ENCODE measurements at regions not wholly inside any gene's neighbourhood (a gene's known extent, or its start where the extent isn't known, plus 50 kb on each side); places are given as distances from the start of the nearest gene placed in this dataset.

GRCh38 chr14:82146846-82147245 lies 613.2 kb upstream of the SEL1L start:
- no peak for DNase-seq
- Histone ChIP-seq H3K27me3 (no peaks in the 10 kb centered on the region), H3K27ac (no peak overlapping the region), H3K4me1 (no peaks in the 10 kb centered on the region), H3K36me3 (no peaks in the 10 kb centered on the region), H3K4me3 (no peak overlapping the region), H3K9me3 (no peaks in the 10 kb centered on the region)
- FAIRE-seq, result no peak
- ATAC-seq, result no peak
- no peak for TF ChIP-seq CTCF (IDR thresholded peaks at IDR 0.05)
- intact Hi-C loops (cut with DNase I), result no loop called here

DNA sequence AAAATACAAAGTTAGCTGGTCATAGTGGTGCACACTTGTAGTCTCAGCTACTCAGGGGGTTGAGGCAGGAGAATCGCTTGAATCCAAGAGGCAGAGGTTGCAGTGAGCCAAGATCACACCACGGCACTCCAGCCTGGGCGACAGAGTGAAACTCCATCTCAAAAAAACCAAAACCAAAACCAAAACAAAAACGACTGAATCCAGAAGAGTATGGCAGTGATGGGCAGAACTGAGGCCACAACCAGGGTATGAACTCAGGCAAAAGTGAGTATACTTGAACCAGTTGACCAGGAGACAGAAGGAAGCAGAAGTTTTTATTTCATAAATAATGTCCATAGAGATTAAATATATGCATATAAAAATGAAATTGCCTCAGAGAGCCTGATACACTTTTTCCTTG lies 620.0 kb upstream of the SEL1L start:
- Histone ChIP-seq H3K27ac (no peak overlapping the region), H3K4me3 (no peak overlapping the region), H3K4me1 (no peaks in the 10 kb centered on the region), H3K36me3 (no peaks in the 10 kb centered on the region), H3K9me3 (no peaks in the 10 kb centered on the region), H3K27me3 (no peaks in the 10 kb centered on the region)
- WGBS, 2 donors, result 61 to 71% methylated on average over 4 of the region's 4 CpGs
- no peak for DNase-seq
- intact Hi-C loops (cut with DNase I), result no loop called here
- TF ChIP-seq CTCF (IDR thresholded peaks at IDR 0.05), result no peak
- no peak for ATAC-seq
- FAIRE-seq, result no peak

GRCh38 chr14:82159624-82160023 lies 626.0 kb upstream of the SEL1L start:
- peaks cover 0 to 4% (median 0%) of the 10 kb centered on the region in 4 donors for H3K9me3 ChIP-seq
- DNase-seq (no peak), ATAC-seq (no peak), FAIRE-seq (no peak)
- intact Hi-C loops (cut with DNase I), result no loop called here
- no peak overlapping the region for H3K27ac ChIP-seq
- no peaks in the 10 kb centered on the region for H3K27me3 ChIP-seq
- 88 to 93% methylated on average over 3 of the region's 3 CpGs for WGBS, 2 donors
- H3K4me3 ChIP-seq, result no peak overlapping the region
- no peaks in the 10 kb centered on the region for H3K36me3 ChIP-seq
- H3K4me1 ChIP-seq, result no peaks in the 10 kb centered on the region
- TF ChIP-seq CTCF (IDR thresholded peaks at IDR 0.05), result no peak

GRCh38 chr14:82180139-82180538 lies 646.5 kb upstream of the SEL1L start:
- DNase-seq (no peak), ATAC-seq (no peak), FAIRE-seq (no peak)
- peaks cover 0 to 2% (median 0%) of the 10 kb centered on the region in 4 donors for H3K27me3 ChIP-seq
- intact Hi-C loops (cut with DNase I), result no loop called here
- H3K4me3 ChIP-seq, result no peak overlapping the region
- H3K4me1 ChIP-seq, result no peaks in the 10 kb centered on the region
- TF ChIP-seq CTCF (IDR thresholded peaks at IDR 0.05), result no peak
- H3K9me3 ChIP-seq, result no peaks in the 10 kb centered on the region
- WGBS, 2 donors, result 58 to 84% methylated on average over 2 of the region's 2 CpGs
- H3K27ac ChIP-seq, result no peak overlapping the region
- no peaks in the 10 kb centered on the region for H3K36me3 ChIP-seq

DNA sequence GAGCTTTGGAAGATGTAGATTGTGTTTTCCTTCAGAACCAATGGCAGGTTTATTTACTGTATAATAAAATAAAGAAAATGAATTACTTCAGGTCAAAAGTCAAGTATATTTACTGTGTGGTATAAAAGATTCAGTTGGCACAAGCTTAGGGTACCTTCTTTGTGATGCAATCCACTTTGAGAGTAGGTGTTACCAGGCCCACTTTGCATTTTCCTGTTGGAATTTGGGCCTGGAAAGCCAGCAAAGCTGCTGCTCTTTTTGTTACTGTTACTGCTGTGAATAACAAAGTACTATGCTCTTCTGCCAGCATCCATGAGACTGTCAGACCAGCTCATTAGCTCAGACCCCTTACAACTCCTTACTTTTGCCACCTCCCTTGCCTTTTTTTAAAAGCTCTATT lies 649.0 kb upstream of the SEL1L start:
- intact Hi-C loops (cut with DNase I), result no loop called here
- H3K4me1 ChIP-seq, result no peaks in the 10 kb centered on the region
- no peak for TF ChIP-seq CTCF (IDR thresholded peaks at IDR 0.05)
- DNase-seq (no peak), FAIRE-seq (no peak), ATAC-seq (no peak)
- no peaks in the 10 kb centered on the region for H3K9me3 ChIP-seq
- H3K27me3 ChIP-seq, result peaks cover 0 to under 1% (median 0%) of the 10 kb centered on the region in 4 donors
- H3K27ac ChIP-seq, result no peak overlapping the region
- no peaks in the 10 kb centered on the region for H3K36me3 ChIP-seq
- H3K4me3 ChIP-seq, result no peak overlapping the region
